Right atrium auricular region (tissue), 2 donors: ENCODE measurements at regions not wholly inside any gene's neighbourhood (a gene's known extent, or its start where the extent isn't known, plus 50 kb on each side); places are given as distances from the start of the nearest gene placed in this dataset.

Experiments used
- DNase-seq: peaks from one replicate; pipeline ENCODE4 v3.0.0-alpha.2; 2019; ENCODE audit warnings: low spot score
- H3K27ac ChIP-seq, 2 donors: fragments of 200-600 bp; sonication (generic); 1 replicate in 1 of 2; 2 replicates in 1 of 2; pipeline ENCODE4 v1.5.1; 2016 to 2019
- H3K27me3 ChIP-seq, 2 donors: fragments of 200-600 bp; sonication (generic); one replicate each; pipeline versions ENCODE4 v1.5.1 to v1.6.0; 2017 to 2019
- H3K36me3 ChIP-seq: fragments of 200-600 bp; sonication (generic); one replicate; pipeline ENCODE4 v1.5.1; 2016
- H3K4me1 ChIP-seq, 2 donors: fragments of 200-600 bp; sonication (generic); one replicate each; pipeline versions ENCODE4 v1.5.1 to v1.6.0; 2017 to 2019
- H3K4me3 ChIP-seq, 2 donors: fragments of 200-600 bp; sonication (generic); 1 replicate in 1 of 2; 2 replicates in 1 of 2; pipeline ENCODE4 v1.5.1; 2017 to 2019; ENCODE audit warnings: mild to moderate bottlenecking in 1 of 2, moderate library complexity in 1 of 2
- H3K9me3 ChIP-seq, 2 donors: fragments of 200-600 bp; sonication (generic); one replicate each; pipeline ENCODE4 v1.5.1; 2019
- CTCF ChIP-seq, 2 donors: fragments of 200-600 bp; sonication (generic); IDR thresholded peaks; one replicate each; pipeline ENCODE4 v1.5.1; 2019; ENCODE audit warnings: antibody characterized with exemption in 2 of 2

GRCh38 chr5:3023656-3024055 is 272.2 kb upstream of the IRX2 start:
- Histone ChIP-seq H3K9me3 (no peaks in the 10 kb centered on the region), H3K4me3 (no peak overlapping the region), H3K4me1 (no peaks in the 10 kb centered on the region), H3K36me3 (no peaks in the 10 kb centered on the region), H3K27ac (no peak overlapping the region), H3K27me3 (no peaks in the 10 kb centered on the region)
- no peak for DNase-seq
- no peak for TF ChIP-seq CTCF (IDR thresholded peaks at IDR 0.05)

GRCh38 chr5:3022665-3023064 is 271.2 kb upstream of the IRX2 start:
- Histone ChIP-seq H3K4me3 (no peak overlapping the region), H3K9me3 (no peaks in the 10 kb centered on the region), H3K36me3 (no peaks in the 10 kb centered on the region), H3K27ac (no peak overlapping the region), H3K4me1 (no peaks in the 10 kb centered on the region), H3K27me3 (no peaks in the 10 kb centered on the region)
- no peak for TF ChIP-seq CTCF (IDR thresholded peaks at IDR 0.05)
- no peak for DNase-seq

- Histone ChIP-seq H3K9me3 (no peaks in the 10 kb centered on the region), H3K27ac (no peak overlapping the region), H3K36me3 (no peaks in the 10 kb centered on the region), H3K4me3 (no peak overlapping the region), H3K27me3 (no peaks in the 10 kb centered on the region), H3K4me1 (no peaks in the 10 kb centered on the region)
- no peak for DNase-seq
- no peak for TF ChIP-seq CTCF (IDR thresholded peaks at IDR 0.05)
These were observed 268.9 kb upstream of the IRX2 start for GRCh38 chr5:3020426-3020825.

GRCh38 chr5:3019045-3019444 is 267.6 kb upstream of the IRX2 start:
- DNase-seq: no peak
- H3K27ac ChIP-seq: no peak overlapping the region
- H3K9me3 ChIP-seq: no peaks in the 10 kb centered on the region
- no peaks in the 10 kb centered on the region for H3K4me1 ChIP-seq
- no peak for TF ChIP-seq CTCF (IDR thresholded peaks at IDR 0.05)
- H3K27me3 ChIP-seq: no peaks in the 10 kb centered on the region
- H3K4me3 ChIP-seq: no peak overlapping the region
- H3K36me3 ChIP-seq: no peaks in the 10 kb centered on the region

GRCh38 chr5:3011764-3012017 is 260.2 kb upstream of the IRX2 start:
- H3K27me3 ChIP-seq: no peaks in the 10 kb centered on the region
- H3K9me3 ChIP-seq: no peaks in the 10 kb centered on the region
- H3K36me3 ChIP-seq: no peaks in the 10 kb centered on the region
- no peak for DNase-seq
- H3K4me3 ChIP-seq: no peak overlapping the region
- no peak overlapping the region for H3K27ac ChIP-seq
- TF ChIP-seq CTCF (IDR thresholded peaks at IDR 0.05): no peak
- H3K4me1 ChIP-seq: no peaks in the 10 kb centered on the region

GRCh38 chr5:3010953-3011763 is 259.7 kb upstream of the IRX2 start:
- H3K27ac ChIP-seq: no peak overlapping the region
- no peaks in the 10 kb centered on the region for H3K36me3 ChIP-seq
- no peak for TF ChIP-seq CTCF (IDR thresholded peaks at IDR 0.05)

More at GRCh38 chr5:3010953-3011763, 259.7 kb upstream of the IRX2 start:
- no peaks in the 10 kb centered on the region for H3K4me1 ChIP-seq
- no peak overlapping the region for H3K4me3 ChIP-seq
- no peak for DNase-seq
- no peaks in the 10 kb centered on the region for H3K9me3 ChIP-seq
- H3K27me3 ChIP-seq: no peaks in the 10 kb centered on the region
